MM.1S (cell line): ENCODE measurements at regions not wholly inside any gene's neighbourhood (a gene's known extent, or its start where the extent isn't known, plus 50 kb on each side); places are given as distances from the start of the nearest gene placed in this dataset.

Experiments
- DNase-seq: peaks from one replicate; pipeline ENCODE4 v3.0.0-alpha.2; 2015
- H2AFZ ChIP-seq: fragments of 300-600 bp; sonication (generic); 2 replicates; pipeline ENCODE4 v1.6.0; 2016; ENCODE audit warnings: antibody characterized with exemption, low read length
- H3F3A ChIP-seq: fragments of 300-600 bp; sonication (generic); 2 replicates; pipeline ENCODE4 v1.6.1; 2016; ENCODE audit warnings: mild to moderate bottlenecking, antibody characterized with exemption, low read length, moderate library complexity, mixed read lengths; ENCODE audit not compliant: insufficient read depth
- H3K27ac ChIP-seq: fragments of 300-600 bp; sonication (generic); 2 replicates; pipeline ENCODE4 v1.5.1; 2016; ENCODE audit warnings: mild to moderate bottlenecking, low read length
- H3K27me3 ChIP-seq: fragments of 300-600 bp; sonication (generic); replicated peaks from 2 replicates; pipeline ENCODE4 v1.6.0; 2016; ENCODE audit warnings: low read length; ENCODE audit not compliant: insufficient read depth
- H3K36me3 ChIP-seq: fragments of 300-600 bp; sonication (generic); replicated peaks from 2 replicates; pipeline ENCODE4 v1.6.1; 2016; ENCODE audit warnings: mild to moderate bottlenecking, low read length, mixed read lengths; ENCODE audit not compliant: insufficient read depth
- H3K4me1 ChIP-seq: fragments of 300-600 bp; sonication (generic); 2 replicates; pipeline ENCODE4 v1.6.1; 2016; ENCODE audit warnings: low read length, mixed read lengths
- H3K4me2 ChIP-seq: fragments of 300-600 bp; sonication (generic); 2 replicates; pipeline ENCODE4 v1.6.0; 2016; ENCODE audit warnings: low read depth, low read length
- H3K4me3 ChIP-seq: fragments of 300-600 bp; sonication (generic); 2 replicates; pipeline ENCODE4 v1.5.1; 2016; ENCODE audit warnings: low read length, mixed read lengths
- H3K79me2 ChIP-seq: fragments of 300-600 bp; sonication (generic); 2 replicates; pipeline ENCODE4 v1.6.1; 2016; ENCODE audit warnings: mixed run types, low read length, mixed read lengths
- H3K9ac ChIP-seq: fragments of 300-600 bp; sonication (generic); 2 replicates; pipeline ENCODE4 v1.6.1; 2016; ENCODE audit warnings: low read length, mixed read lengths
- H3K9me2 ChIP-seq: fragments of 300-600 bp; sonication (generic); replicated peaks from 2 replicates; pipeline ENCODE4 v1.6.1; 2016; ENCODE audit warnings: mild to moderate bottlenecking, low read length, mixed read lengths; ENCODE audit not compliant: insufficient read depth
- H3K9me3 ChIP-seq: fragments of 300-600 bp; sonication (generic); replicated peaks from 2 replicates; pipeline ENCODE4 v1.6.1; 2016; ENCODE audit warnings: mild to moderate bottlenecking, low read length, mixed read lengths; ENCODE audit not compliant: insufficient read depth
- H4K20me1 ChIP-seq: fragments of 300-600 bp; sonication (generic); 2 replicates; pipeline ENCODE4 v1.6.1; 2016; ENCODE audit warnings: mild to moderate bottlenecking, low read length, moderate library complexity, mixed read lengths; ENCODE audit not compliant: insufficient read depth
- EZH2 ChIP-seq: fragments of 300-600 bp; sonication (generic); optimal IDR thresholded peaks from 2 replicates; pipeline ENCODE3; 2017; ENCODE audit warnings: low read depth, mild to moderate bottlenecking, antibody characterized with exemption, low read length, mixed read lengths
- EZH2phosphoT487 ChIP-seq: fragments of 300-600 bp; sonication (generic); IDR thresholded peaks from 2 replicates; pipeline ENCODE4 v1.6.1; 2018; ENCODE audit warnings: antibody characterized with exemption, low read length
- TF ChIP-seq, protein P1 (sequence below): fragments of 300-600 bp; sonication (generic); IDR thresholded peaks from 2 replicates; pipeline ENCODE4 v1.5.1; 2016; ENCODE audit warnings: antibody characterized with exemption, low read length, mixed read lengths

DNA sequence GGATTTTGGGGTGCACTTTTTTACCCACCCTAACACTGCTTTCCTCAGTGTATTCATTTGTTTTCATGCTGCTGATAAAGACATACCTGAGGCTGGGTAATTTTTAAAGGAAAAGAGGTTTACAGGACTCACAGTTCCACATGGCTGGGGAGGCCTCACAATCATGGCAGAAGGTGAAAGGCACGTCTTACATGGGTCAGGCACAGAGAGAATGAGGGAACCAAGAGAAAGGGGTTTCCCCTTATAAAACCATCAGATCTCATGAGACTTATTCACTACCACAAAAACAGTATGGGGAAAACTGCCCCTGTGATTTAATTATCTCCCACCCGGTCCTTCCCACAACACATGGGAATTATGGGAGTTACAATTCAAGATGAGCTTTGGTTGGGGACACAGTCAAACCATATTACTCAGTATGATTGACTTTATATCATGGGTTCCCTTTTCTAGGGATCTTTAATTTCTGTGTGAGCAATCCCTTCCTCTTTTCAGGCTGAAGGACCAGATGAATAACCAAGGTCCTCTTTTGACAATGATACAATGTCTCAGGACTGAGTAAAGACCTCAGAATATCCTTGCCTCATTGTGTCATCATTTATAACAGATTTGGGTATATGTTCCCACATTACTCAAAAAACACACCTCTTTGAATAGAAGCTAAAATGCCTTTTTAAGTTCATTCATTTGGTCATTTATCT lies 100.1 kb upstream of the TRIB2 start:
- H3K9ac ChIP-seq, result no peak overlapping the region
- H3K36me3 ChIP-seq, result no peaks in the 10 kb centered on the region
- H3K27me3 ChIP-seq, result no peaks in the 10 kb centered on the region
- no peak overlapping the region for H2AFZ ChIP-seq
- TF ChIP-seq EZH2phosphoT487, result no peak
- TF ChIP-seq, protein P1, sequence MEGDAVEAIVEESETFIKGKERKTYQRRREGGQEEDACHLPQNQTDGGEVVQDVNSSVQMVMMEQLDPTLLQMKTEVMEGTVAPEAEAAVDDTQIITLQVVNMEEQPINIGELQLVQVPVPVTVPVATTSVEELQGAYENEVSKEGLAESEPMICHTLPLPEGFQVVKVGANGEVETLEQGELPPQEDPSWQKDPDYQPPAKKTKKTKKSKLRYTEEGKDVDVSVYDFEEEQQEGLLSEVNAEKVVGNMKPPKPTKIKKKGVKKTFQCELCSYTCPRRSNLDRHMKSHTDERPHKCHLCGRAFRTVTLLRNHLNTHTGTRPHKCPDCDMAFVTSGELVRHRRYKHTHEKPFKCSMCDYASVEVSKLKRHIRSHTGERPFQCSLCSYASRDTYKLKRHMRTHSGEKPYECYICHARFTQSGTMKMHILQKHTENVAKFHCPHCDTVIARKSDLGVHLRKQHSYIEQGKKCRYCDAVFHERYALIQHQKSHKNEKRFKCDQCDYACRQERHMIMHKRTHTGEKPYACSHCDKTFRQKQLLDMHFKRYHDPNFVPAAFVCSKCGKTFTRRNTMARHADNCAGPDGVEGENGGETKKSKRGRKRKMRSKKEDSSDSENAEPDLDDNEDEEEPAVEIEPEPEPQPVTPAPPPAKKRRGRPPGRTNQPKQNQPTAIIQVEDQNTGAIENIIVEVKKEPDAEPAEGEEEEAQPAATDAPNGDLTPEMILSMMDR, result no peak
- TF ChIP-seq EZH2, result no peak
- H3K27ac ChIP-seq, result no peak overlapping the region
- no peaks in the 10 kb centered on the region for H4K20me1 ChIP-seq
- no peaks in the 10 kb centered on the region for H3K9me2 ChIP-seq
- no peaks in the 10 kb centered on the region for H3K79me2 ChIP-seq
- H3K4me1 ChIP-seq, result peaks cover 13% of the 10 kb centered on the region
- no peak overlapping the region for H3K4me2 ChIP-seq
- no peak overlapping the region for H3K4me3 ChIP-seq
- H3F3A ChIP-seq, result no peaks in the 10 kb centered on the region
- no peak for DNase-seq
- no peaks in the 10 kb centered on the region for H3K9me3 ChIP-seq

DNA sequence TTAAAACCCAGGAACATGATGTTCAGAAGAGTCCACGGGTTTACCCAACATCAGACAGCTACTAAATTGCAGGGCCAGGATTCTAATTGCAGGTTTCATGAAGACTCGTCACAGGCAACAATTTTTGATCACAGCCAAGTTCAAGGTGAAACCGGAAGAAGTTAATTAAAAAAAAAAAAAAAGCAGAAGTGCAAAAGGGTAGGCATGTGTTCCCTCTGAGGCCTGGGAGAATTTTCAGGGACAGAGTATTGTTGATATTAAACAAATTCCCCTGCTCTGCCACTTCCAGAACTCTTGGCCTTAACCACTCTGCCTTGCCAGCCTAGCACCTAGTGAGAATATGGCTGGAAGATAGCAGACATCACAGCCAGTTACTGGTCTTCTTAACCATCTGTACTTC lies 99.4 kb upstream of the TRIB2 start:
- TF ChIP-seq EZH2 (no peak), EZH2phosphoT487 (no peak)
- TF ChIP-seq, protein P1, result no peak
- Histone ChIP-seq H3K4me2 (no peak overlapping the region), H3K27me3 (no peaks in the 10 kb centered on the region), H2AFZ (no peak overlapping the region), H3K4me1 (peaks cover 13% of the 10 kb centered on the region), H3K9me2 (no peaks in the 10 kb centered on the region), H3K9me3 (no peaks in the 10 kb centered on the region), H3K36me3 (no peaks in the 10 kb centered on the region), H3K9ac (no peak overlapping the region), H3K27ac (peak overlapping the region; percentile 24; the same call in 1 of the 2 replicates), H3F3A (no peaks in the 10 kb centered on the region), H3K4me3 (no peak overlapping the region), H3K79me2 (no peaks in the 10 kb centered on the region), H4K20me1 (no peaks in the 10 kb centered on the region)
- DNase-seq, result no peak

DNA sequence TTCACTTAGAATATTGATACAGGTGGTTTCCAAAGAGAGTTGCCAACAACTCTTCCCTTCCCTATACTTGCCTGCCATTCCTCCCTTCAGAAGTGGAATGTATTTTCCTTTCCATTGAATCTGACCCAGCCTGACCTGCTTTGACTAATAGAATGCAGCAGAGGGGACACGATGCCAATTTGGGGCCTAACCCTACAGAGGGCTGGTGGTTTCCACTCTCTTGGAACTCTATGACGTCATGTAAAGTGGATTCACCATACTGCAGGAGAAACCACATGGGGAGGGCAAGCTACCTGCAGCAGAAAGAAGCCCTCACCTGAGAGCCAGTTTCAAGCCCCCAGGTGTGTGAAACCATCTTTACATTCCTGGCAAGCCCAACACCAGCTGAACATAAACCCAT lies 98.9 kb upstream of the TRIB2 start:
- H3K9ac ChIP-seq, result no peak overlapping the region
- H3K79me2 ChIP-seq, result no peaks in the 10 kb centered on the region
- H3K27me3 ChIP-seq, result no peaks in the 10 kb centered on the region
- H3K4me3 ChIP-seq, result no peak overlapping the region
- H3K4me1 ChIP-seq, result peaks cover 13% of the 10 kb centered on the region
- H3K36me3 ChIP-seq, result no peaks in the 10 kb centered on the region
- peak; percentile 50 for DNase-seq
- H3K27ac ChIP-seq, result peak overlapping the region; percentile 24; the same call in 1 of the 2 replicates
- no peaks in the 10 kb centered on the region for H3F3A ChIP-seq
- TF ChIP-seq EZH2phosphoT487, result no peak
- no peak overlapping the region for H2AFZ ChIP-seq
- no peak overlapping the region for H3K4me2 ChIP-seq
- H4K20me1 ChIP-seq, result no peaks in the 10 kb centered on the region
- H3K9me3 ChIP-seq, result no peaks in the 10 kb centered on the region
- H3K9me2 ChIP-seq, result no peaks in the 10 kb centered on the region

DNA sequence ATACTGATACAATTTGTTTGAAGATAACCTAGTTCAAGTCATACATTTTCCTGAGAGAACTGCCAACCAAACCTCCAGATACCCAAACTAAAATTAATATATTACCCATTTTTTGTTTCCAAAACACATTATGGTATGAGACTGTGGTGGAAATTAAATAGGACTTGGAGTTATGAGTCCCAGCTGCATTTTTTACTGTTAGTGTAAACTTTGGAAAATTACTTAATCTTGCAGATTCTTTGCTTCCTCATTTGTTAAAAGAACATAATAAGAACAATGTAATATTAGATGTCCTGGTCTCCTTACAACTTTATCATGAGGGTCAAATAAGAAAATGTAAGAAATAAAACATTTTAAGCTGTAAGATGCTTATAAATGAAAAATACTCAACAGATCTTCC lies 98.2 kb upstream of the TRIB2 start:
- H3F3A ChIP-seq, result no peaks in the 10 kb centered on the region
- no peaks in the 10 kb centered on the region for H3K9me3 ChIP-seq
- no peaks in the 10 kb centered on the region for H3K9me2 ChIP-seq
- DNase-seq, result no peak
- no peak for TF ChIP-seq EZH2phosphoT487
- TF ChIP-seq, protein P1, result no peak
- no peak for TF ChIP-seq EZH2
- no peak overlapping the region for H3K4me2 ChIP-seq
- no peak overlapping the region for H3K4me3 ChIP-seq
- no peak overlapping the region for H3K27ac ChIP-seq
- no peaks in the 10 kb centered on the region for H4K20me1 ChIP-seq
- no peaks in the 10 kb centered on the region for H3K27me3 ChIP-seq
- no peaks in the 10 kb centered on the region for H3K79me2 ChIP-seq
- no peaks in the 10 kb centered on the region for H3K36me3 ChIP-seq
- no peak overlapping the region for H2AFZ ChIP-seq
- H3K9ac ChIP-seq, result no peak overlapping the region
- peaks cover 13% of the 10 kb centered on the region for H3K4me1 ChIP-seq
